Omental fat pad (tissue), 3 donors: ENCODE measurements at regions not wholly inside any gene's neighbourhood (a gene's known extent, or its start where the extent isn't known, plus 50 kb on each side); places are given as distances from the start of the nearest gene placed in this dataset.

Source experiments
- ATAC-seq: fragments of 150-250 bp; one replicate; pipeline ENCODE4 v1.9.1; 2016; ENCODE audit warnings: mild to moderate bottlenecking, moderate library complexity; ENCODE audit not compliant: low FRiP score
- DNase-seq: peaks from one replicate; pipeline ENCODE4 v3.0.0-alpha.2; 2019; ENCODE audit warnings: low spot score
- CTCF ChIP-seq, 3 donors: fragments of 450-650 bp; IDR thresholded peaks; one replicate each; pipeline ENCODE4 v1.5.1; 2016 to 2017; ENCODE audit warnings: antibody characterized with exemption in 3 of 3, mild to moderate bottlenecking in 3 of 3, moderate library complexity in 2 of 3

- no peak for TF ChIP-seq CTCF (IDR thresholded peaks at IDR 0.05)
- DNase-seq (no peak), ATAC-seq (no peak)
Measured at GRCh38 chr21:19433623-19434022, 1030.0 kb upstream of the TMPRSS15 start.

GRCh38 chr21:19440792-19441655, 1037.4 kb upstream of the TMPRSS15 start:
- TF ChIP-seq CTCF (IDR thresholded peaks at IDR 0.05), result no peak
- ATAC-seq, result no peak
- no peak for DNase-seq

- ATAC-seq (no peak), DNase-seq (no peak)
- no peak for TF ChIP-seq CTCF (IDR thresholded peaks at IDR 0.05)
Measured at GRCh38 chr21:19458295-19458694, 1054.7 kb upstream of the TMPRSS15 start.

GRCh38 chr21:19461481-19462205, 1058.1 kb upstream of the TMPRSS15 start:
- ATAC-seq (no peak), DNase-seq (no peak)
- no peak for TF ChIP-seq CTCF (IDR thresholded peaks at IDR 0.05)

GRCh38 chr21:19463966-19464365, 1060.4 kb upstream of the TMPRSS15 start:
- no peak for DNase-seq
- ATAC-seq, result no peak
- no peak for TF ChIP-seq CTCF (IDR thresholded peaks at IDR 0.05)

- no peak for ATAC-seq
- DNase-seq, result no peak
- no peak for TF ChIP-seq CTCF (IDR thresholded peaks at IDR 0.05)
Measured at GRCh38 chr21:19468991-19469715, 1065.6 kb upstream of the TMPRSS15 start.
